KMS-11 (cell line): ENCODE measurements at regions not wholly inside any gene's neighbourhood (a gene's known extent, or its start where the extent isn't known, plus 50 kb on each side); places are given as distances from the start of the nearest gene placed in this dataset.

Source experiments
- H2AFZ ChIP-seq: fragments of 200-600 bp; sonication (generic); 2 replicates; pipeline ENCODE4 v1.6.1; 2016; ENCODE audit warnings: antibody characterized with exemption, mixed run types, low read depth
- H3K27ac ChIP-seq: fragments of 200-600 bp; sonication (generic); 2 replicates; pipeline ENCODE4 v1.6.1; 2016; ENCODE audit warnings: mild to moderate bottlenecking, mixed run types
- H3K27me3 ChIP-seq: fragments of 200-600 bp; sonication (generic); 2 replicates; pipeline ENCODE4 v1.6.1; 2017; ENCODE audit warnings: mild to moderate bottlenecking, low read depth, mixed run types, moderate library complexity; ENCODE audit not compliant: insufficient read depth
- H3K36me3 ChIP-seq: fragments of 200-600 bp; sonication (generic); 2 replicates; pipeline ENCODE4 v1.6.1; 2017; ENCODE audit warnings: mild to moderate bottlenecking, mixed run types; ENCODE audit not compliant: insufficient read depth
- H3K4me1 ChIP-seq: fragments of 200-600 bp; sonication (generic); 2 replicates; pipeline ENCODE4 v1.6.1; 2016; ENCODE audit warnings: mild to moderate bottlenecking, low read depth, mixed run types; ENCODE audit not compliant: poor library complexity, severe bottlenecking
- H3K4me2 ChIP-seq: fragments of 200-600 bp; sonication (generic); 2 replicates; pipeline ENCODE4 v1.7.0; 2016; ENCODE audit warnings: mild to moderate bottlenecking, mixed run types
- H3K4me3 ChIP-seq: fragments of 200-600 bp; sonication (generic); IDR thresholded peaks from 2 replicates; pipeline ENCODE4 v1.6.1; 2017; ENCODE audit warnings: low read depth, low read length, mixed read lengths; ENCODE audit not compliant: insufficient read depth
- H3K79me2 ChIP-seq: fragments of 200-600 bp; sonication (generic); 2 replicates; pipeline ENCODE4 v1.6.1; 2016; ENCODE audit warnings: low read depth, mixed run types; ENCODE audit not compliant: insufficient read depth
- H3K9ac ChIP-seq: fragments of 200-600 bp; sonication (generic); 2 replicates; pipeline ENCODE4 v1.6.1; 2016; ENCODE audit warnings: mild to moderate bottlenecking, mixed run types
- H4K20me1 ChIP-seq: fragments of 200-600 bp; sonication (generic); 2 replicates; pipeline ENCODE4 v1.6.1; 2016; ENCODE audit warnings: mild to moderate bottlenecking, mixed run types; ENCODE audit not compliant: insufficient read depth
- TF ChIP-seq, protein P1 (sequence below): fragments of 200-600 bp; sonication (generic); conservative IDR thresholded peaks from 2 replicates; pipeline ENCODE4 v1.6.1; 2017; ENCODE audit warnings: low read depth, mild to moderate bottlenecking, antibody characterized with exemption, low read length, moderate library complexity, mixed read lengths

DNA sequence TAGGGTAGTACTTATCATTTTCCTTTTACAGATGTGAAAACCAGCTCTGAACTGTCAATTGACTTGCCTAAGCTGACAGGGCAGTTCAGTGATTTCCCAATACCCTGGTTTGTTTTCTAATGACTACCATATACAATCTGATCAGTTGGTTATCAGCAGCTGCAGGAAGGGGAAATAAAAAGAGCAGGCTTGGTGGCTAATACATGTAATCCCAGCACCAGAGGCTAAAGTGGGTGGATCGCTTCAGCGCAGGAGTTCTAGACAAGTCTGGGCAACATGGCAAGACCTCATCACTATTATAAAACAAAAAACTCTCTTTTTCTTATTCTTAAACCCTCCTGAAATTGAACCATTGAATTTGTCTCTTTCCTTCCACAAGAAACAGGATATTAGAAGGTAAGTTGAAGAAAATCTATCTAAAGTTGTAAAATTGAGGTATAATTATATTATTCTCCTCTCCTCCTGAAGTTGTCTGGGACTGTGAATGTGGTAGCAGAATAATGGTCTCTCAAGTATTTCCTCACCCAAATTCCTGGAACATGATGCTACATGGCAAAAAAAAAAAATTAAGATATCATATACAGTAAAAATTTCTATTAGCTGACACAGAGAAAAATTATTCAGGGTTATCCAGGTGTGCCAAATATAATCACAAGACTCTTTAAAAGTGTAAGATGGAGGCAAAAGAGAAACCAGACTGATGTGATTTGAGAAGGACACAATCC, 1441.6 kb downstream of the SUCLG1 start:
- Histone ChIP-seq H3K79me2 (no peaks in the 10 kb centered on the region), H3K36me3 (no peaks in the 10 kb centered on the region), H3K4me3 (no peak overlapping the region), H3K4me2 (no peak overlapping the region), H3K27me3 (no peaks in the 10 kb centered on the region), H2AFZ (no peak overlapping the region), H3K9ac (no peak overlapping the region), H3K4me1 (no peaks in the 10 kb centered on the region), H3K27ac (no peak overlapping the region), H4K20me1 (no peaks in the 10 kb centered on the region)
- TF ChIP-seq, protein P1, sequence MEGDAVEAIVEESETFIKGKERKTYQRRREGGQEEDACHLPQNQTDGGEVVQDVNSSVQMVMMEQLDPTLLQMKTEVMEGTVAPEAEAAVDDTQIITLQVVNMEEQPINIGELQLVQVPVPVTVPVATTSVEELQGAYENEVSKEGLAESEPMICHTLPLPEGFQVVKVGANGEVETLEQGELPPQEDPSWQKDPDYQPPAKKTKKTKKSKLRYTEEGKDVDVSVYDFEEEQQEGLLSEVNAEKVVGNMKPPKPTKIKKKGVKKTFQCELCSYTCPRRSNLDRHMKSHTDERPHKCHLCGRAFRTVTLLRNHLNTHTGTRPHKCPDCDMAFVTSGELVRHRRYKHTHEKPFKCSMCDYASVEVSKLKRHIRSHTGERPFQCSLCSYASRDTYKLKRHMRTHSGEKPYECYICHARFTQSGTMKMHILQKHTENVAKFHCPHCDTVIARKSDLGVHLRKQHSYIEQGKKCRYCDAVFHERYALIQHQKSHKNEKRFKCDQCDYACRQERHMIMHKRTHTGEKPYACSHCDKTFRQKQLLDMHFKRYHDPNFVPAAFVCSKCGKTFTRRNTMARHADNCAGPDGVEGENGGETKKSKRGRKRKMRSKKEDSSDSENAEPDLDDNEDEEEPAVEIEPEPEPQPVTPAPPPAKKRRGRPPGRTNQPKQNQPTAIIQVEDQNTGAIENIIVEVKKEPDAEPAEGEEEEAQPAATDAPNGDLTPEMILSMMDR: no peak

DNA sequence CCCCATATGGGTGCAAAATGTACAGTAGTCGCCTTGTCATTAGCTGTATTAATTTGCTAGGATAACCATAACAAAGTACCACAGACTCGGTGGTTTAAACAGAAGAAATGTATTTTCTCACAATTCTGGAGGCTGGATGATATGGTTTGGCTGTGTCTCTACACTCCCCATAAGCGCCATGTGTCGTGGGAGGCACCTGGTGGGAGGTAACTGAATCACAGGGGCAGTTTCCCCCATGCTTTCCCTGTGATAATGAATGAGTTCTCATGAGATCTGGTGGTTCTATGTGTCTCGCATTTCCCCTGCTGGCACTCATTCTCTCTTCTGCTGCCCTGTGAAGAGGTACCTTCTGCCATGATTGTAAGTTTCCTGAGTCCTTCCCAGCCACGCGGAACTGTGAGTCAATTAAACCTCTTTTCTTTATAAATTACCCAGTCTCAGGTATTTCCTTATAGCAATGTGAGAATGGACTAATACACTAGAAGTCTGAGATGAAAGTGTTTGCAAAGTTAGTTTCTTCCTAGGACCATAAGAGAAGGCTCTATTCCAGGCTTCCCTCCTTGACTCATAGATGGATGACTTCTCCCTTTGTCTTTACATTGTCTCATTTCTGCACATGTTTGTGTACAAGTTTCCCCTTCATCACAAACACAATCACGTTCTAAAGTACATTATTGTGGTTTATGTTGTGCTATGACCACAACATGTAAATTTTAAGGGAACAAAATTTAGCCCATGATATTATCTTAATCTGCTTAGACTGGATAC, 1442.6 kb downstream of the SUCLG1 start:
- Histone ChIP-seq H4K20me1 (no peaks in the 10 kb centered on the region), H3K4me3 (no peak overlapping the region), H3K4me2 (no peak overlapping the region), H2AFZ (no peak overlapping the region), H3K36me3 (no peaks in the 10 kb centered on the region), H3K79me2 (no peaks in the 10 kb centered on the region), H3K27me3 (no peaks in the 10 kb centered on the region), H3K9ac (no peak overlapping the region), H3K27ac (no peak overlapping the region), H3K4me1 (no peaks in the 10 kb centered on the region)
- TF ChIP-seq, protein P1: no peak

DNA sequence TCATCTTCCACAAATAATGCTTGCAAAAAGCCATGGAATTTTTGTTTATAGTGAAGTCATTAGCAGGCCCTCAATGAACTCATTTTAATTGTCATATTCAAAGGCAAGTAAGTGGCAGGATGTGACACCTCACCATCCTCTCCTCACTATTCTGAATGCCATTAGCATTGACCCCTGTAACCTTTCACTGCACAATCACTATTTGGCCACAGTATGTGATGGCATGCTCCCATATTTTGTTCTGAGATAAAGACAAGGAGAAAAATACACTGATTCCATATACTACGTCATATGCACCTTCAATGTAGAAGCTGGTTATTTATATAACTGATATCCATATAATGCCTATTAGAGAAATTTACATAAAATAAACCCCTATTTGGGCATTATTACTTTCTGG, 1443.2 kb downstream of the SUCLG1 start:
- Histone ChIP-seq H3K36me3 (no peaks in the 10 kb centered on the region), H3K4me3 (no peak overlapping the region), H3K27me3 (no peaks in the 10 kb centered on the region), H3K27ac (no peak overlapping the region), H3K4me1 (no peaks in the 10 kb centered on the region), H3K79me2 (no peaks in the 10 kb centered on the region), H3K4me2 (no peak overlapping the region), H3K9ac (no peak overlapping the region), H4K20me1 (no peaks in the 10 kb centered on the region), H2AFZ (no peak overlapping the region)
- TF ChIP-seq, protein P1: no peak

DNA sequence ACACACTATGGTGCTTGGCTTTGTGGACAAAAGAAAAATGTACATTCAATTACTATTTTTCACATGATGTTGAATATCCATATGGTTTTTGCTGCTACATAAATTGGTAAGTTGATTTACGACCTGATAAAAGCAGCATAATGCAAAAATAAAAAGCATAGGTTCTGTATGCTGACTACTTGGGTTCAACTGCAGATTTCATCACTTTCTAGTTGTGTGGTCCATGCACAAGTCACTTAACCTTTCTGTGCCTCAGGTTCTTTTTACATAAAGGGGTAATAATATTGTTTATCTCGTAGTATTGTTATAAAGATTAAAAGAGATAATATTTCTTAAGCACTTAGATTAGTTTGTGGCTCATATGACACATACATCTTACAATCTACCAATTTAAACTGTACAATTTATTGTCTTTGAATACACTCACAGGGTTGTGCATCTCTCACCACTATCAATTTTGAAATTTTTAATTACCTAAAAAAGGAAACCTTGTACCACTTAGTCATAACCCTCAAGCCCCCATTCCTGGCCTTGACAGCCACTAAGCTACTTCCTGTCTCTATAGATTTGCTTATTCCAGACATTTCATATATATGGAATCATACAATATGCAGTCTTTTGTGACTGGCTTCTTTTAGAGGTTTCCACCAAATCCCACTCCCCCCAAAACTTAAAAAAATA, 1443.9 kb downstream of the SUCLG1 start:
- H2AFZ ChIP-seq: no peak overlapping the region
- no peak overlapping the region for H3K9ac ChIP-seq
- H3K36me3 ChIP-seq: no peaks in the 10 kb centered on the region
- TF ChIP-seq, protein P1: no peak
- no peaks in the 10 kb centered on the region for H3K27me3 ChIP-seq
- no peak overlapping the region for H3K4me2 ChIP-seq
- no peak overlapping the region for H3K4me3 ChIP-seq
- no peaks in the 10 kb centered on the region for H4K20me1 ChIP-seq
- H3K27ac ChIP-seq: no peak overlapping the region
- H3K4me1 ChIP-seq: no peaks in the 10 kb centered on the region
- no peaks in the 10 kb centered on the region for H3K79me2 ChIP-seq
